HCT116 (cell line): ENCODE measurements at regions not wholly inside any gene's neighbourhood (a gene's known extent, or its start where the extent isn't known, plus 50 kb on each side); places are given as distances from the start of the nearest gene placed in this dataset.

Experiments used
- ATAC-seq: fragments of 200-7000 bp; cut with Tn5 transposase; 2 replicates; pipeline ENCODE4 v1.9.1; 2020; ENCODE audit warnings: mild to moderate bottlenecking, moderate library complexity
- BruUV-seq: library from RNA; stranded (reverse); fragments of 400-500 nt; replicated peaks from 2 replicates; lab custom pipeline; 2021; lab: Mats Ljungman, UMichigan
- CTCF ChIA-PET: fragments of 300-600 bp; sonication (Branson Sonifier 250); formaldehyde crosslinking; loops from one replicate; lab custom pipeline; 2021; ENCODE audit warnings: antibody characterized with exemption; lab: Charles Lee
- POLR2A ChIA-PET: fragments of 300-600, 350-600 bp; sonication (Branson Sonifier 250); formaldehyde crosslinking; loops from one replicate; lab custom pipeline; 2021; ENCODE audit warnings: antibody characterized with exemption; lab: Charles Lee
- RAD21 ChIA-PET, 2 experiments: fragments of 300-600 bp; sonication (Branson Sonifier 250); formaldehyde crosslinking; loops; one replicate each; lab custom pipeline; 2023; ENCODE audit warnings: low total read pairs in 2 of 2; ENCODE audit not compliant: uncharacterized antibody in 2 of 2, unreplicated experiment in 2 of 2, low non-redundant PET in 1 of 2; lab: Charles Lee
- DNase-seq: peaks from one replicate; pipeline ENCODE4 v3.0.0-alpha.2; 2010; ENCODE audit warnings: low read depth, low spot score
- H2AFZ ChIP-seq: fragments of 200-600 bp; shearing (Covaris generic), sonication (generic); 2 replicates; pipeline ENCODE4 v1.6.1; 2017; ENCODE audit warnings: low read depth, mixed run types, mixed read lengths, antibody characterized with exemption, low read length; ENCODE audit not compliant: poor library complexity, severe bottlenecking
- H3K27ac ChIP-seq: 2 replicates; pipeline ENCODE4 v1.5.1; 2012; ENCODE audit warnings: low read depth, low read length
- H3K27me3 ChIP-seq: fragments of 200-600 bp; sonication (generic); 2 replicates; pipeline ENCODE4 v1.6.1; 2016; ENCODE audit warnings: mixed run types, low read length, mixed read lengths; ENCODE audit not compliant: insufficient read depth
- H3K36me3 ChIP-seq, 2 experiments: fragments of 200-500 bp in 1 of 2; fragments of 200-600 bp in 1 of 2; sonication (Bioruptor generic) in 1 of 2; sonication (generic) in 1 of 2; 2 replicates each; pipeline versions ENCODE4 v1.5.1 to v1.6.1; 2014 to 2016; ENCODE audit warnings: low read length in 2 of 2, inconsistent platforms in 1 of 2, mixed read lengths in 1 of 2, mixed run types in 1 of 2; ENCODE audit not compliant: insufficient read depth in 2 of 2, control insufficient read depth in 1 of 2
- H3K4me1 ChIP-seq, 2 experiments: fragments of 200-600 bp in 1 of 2; sonication (generic) in 1 of 2; 2 replicates each; pipeline versions ENCODE4 v1.5.1 to v1.6.1; 2012 to 2017; ENCODE audit warnings: low read length in 2 of 2, inconsistent platforms in 1 of 2, mild to moderate bottlenecking in 1 of 2, mixed read lengths in 1 of 2, mixed run types in 1 of 2, moderate library complexity in 1 of 2; ENCODE audit not compliant: insufficient read depth in 2 of 2, control insufficient read depth in 1 of 2
- H3K4me2 ChIP-seq: fragments of 200-600 bp; sonication (generic); 2 replicates; pipeline ENCODE4 v1.6.1; 2017; ENCODE audit warnings: mixed run types, low read length, mixed read lengths
- H3K4me3 ChIP-seq, 2 experiments: fragments of 200-600 bp in 1 of 2; sonication (generic) in 1 of 2; replicated peaks in 1 of 2; 2 replicates each; pipeline ENCODE4 v1.5.1; 2011 to 2016; ENCODE audit warnings: low read length in 2 of 2, control low read depth in 1 of 2, low read depth in 1 of 2, mild to moderate bottlenecking in 1 of 2, mixed read lengths in 1 of 2, mixed run types in 1 of 2
- H3K79me2 ChIP-seq: fragments of 200-600 bp; sonication (generic); 2 replicates; pipeline ENCODE4 v1.6.1; 2017; ENCODE audit warnings: mild to moderate bottlenecking, mixed run types, low read length, moderate library complexity, mixed read lengths; ENCODE audit not compliant: insufficient read depth
- H3K9ac ChIP-seq: fragments of 200-600 bp; sonication (generic); 2 replicates; pipeline ENCODE4 v1.6.1; 2016; ENCODE audit warnings: low read length, mixed read lengths
- H3K9me2 ChIP-seq: fragments of 200-600 bp; sonication (generic), shearing (Covaris generic); 2 replicates; pipeline ENCODE4 v1.6.1; 2017; ENCODE audit warnings: mixed run types, mild to moderate bottlenecking, moderate library complexity; ENCODE audit not compliant: insufficient read depth
- H3K9me3 ChIP-seq, 2 experiments: fragments of 200-500 bp in 1 of 2; fragments of 200-600 bp in 1 of 2; sonication (Bioruptor generic) in 1 of 2; sonication (generic) in 1 of 2; 2 replicates each; pipeline ENCODE4 v1.6.1; 2014 to 2017; ENCODE audit warnings: low read length in 2 of 2, mixed read lengths in 2 of 2, inconsistent platforms in 1 of 2, low read depth in 1 of 2, mild to moderate bottlenecking in 1 of 2, mixed run types in 1 of 2, moderate library complexity in 1 of 2; ENCODE audit not compliant: control insufficient read depth in 1 of 2, insufficient read depth in 1 of 2
- H4K20me1 ChIP-seq: fragments of 200-600 bp; sonication (generic), shearing (Covaris generic); 2 replicates; pipeline ENCODE4 v1.6.1; 2017; ENCODE audit warnings: mixed run types, mild to moderate bottlenecking, moderate library complexity; ENCODE audit not compliant: insufficient read depth
- CBX3 ChIP-seq: IDR thresholded peaks from 2 replicates; pipeline ENCODE4 v1.6.1; 2012; ENCODE audit warnings: low read depth
- CEBPB ChIP-seq: IDR thresholded peaks from 2 replicates; pipeline ENCODE4 v1.6.1; 2012; ENCODE audit warnings: low read depth
- EGR1 ChIP-seq: IDR thresholded peaks from 2 replicates; pipeline ENCODE4 v1.6.1; 2012; ENCODE audit warnings: low read depth
- ELF1 ChIP-seq: IDR thresholded peaks from 2 replicates; pipeline ENCODE4 v1.6.1; 2012; ENCODE audit warnings: low read depth, borderline replicate concordance
- EZH2phosphoT487 ChIP-seq: fragments of 200-600 bp; IDR thresholded peaks from 2 replicates; pipeline ENCODE4 v1.6.1; 2018; ENCODE audit warnings: antibody characterized with exemption, borderline replicate concordance
- FOSL1 ChIP-seq: IDR thresholded peaks from 2 replicates; pipeline ENCODE4 v1.6.1; 2012; ENCODE audit warnings: low read depth
- POLR2A ChIP-seq: IDR thresholded peaks from 2 replicates; pipeline ENCODE4 v1.7.0; 2011; ENCODE audit warnings: borderline replicate concordance; ENCODE audit not compliant: insufficient read depth, insufficient read length; ENCODE audit errors: extremely low read depth
- RAD21 ChIP-seq: IDR thresholded peaks from 2 replicates; pipeline ENCODE4 v1.6.1; 2012; ENCODE audit warnings: low read depth, mild to moderate bottlenecking
- SP1 ChIP-seq: IDR thresholded peaks from 2 replicates; pipeline ENCODE4 v1.6.1; 2012; ENCODE audit warnings: low read depth
- TCF7L2 ChIP-seq: IDR thresholded peaks from 2 replicates; pipeline ENCODE4 v1.7.0; 2011; ENCODE audit warnings: borderline replicate concordance, inconsistent platforms; ENCODE audit not compliant: insufficient read depth, insufficient read length; ENCODE audit errors: extremely low read depth
- ZFX ChIP-seq: fragments of 450-650 bp; IDR thresholded peaks from 2 replicates; pipeline ENCODE4 v1.6.1; 2017
- intact Hi-C: fragments of 100-400 bp; cut with micrococcal nuclease; formaldehyde crosslinking; loops from 2 replicates; pipeline ENCODE4 v1.10.0; 2022
- TF ChIP-seq, protein P1 (sequence below): IDR thresholded peaks from 2 replicates; pipeline ENCODE4 v1.6.1; 2012; ENCODE audit warnings: low read depth
- TF ChIP-seq, protein P2 (sequence below): IDR thresholded peaks from 2 replicates; pipeline ENCODE4 v1.6.1; 2012
- TF ChIP-seq, protein P3 (sequence below): IDR thresholded peaks from 2 replicates; pipeline ENCODE4 v1.6.1; 2011; ENCODE audit warnings: mild to moderate bottlenecking, low read length, moderate library complexity; ENCODE audit not compliant: insufficient replicate concordance; ENCODE audit errors: extremely low read depth
- TF ChIP-seq, protein P4 (sequence below): IDR thresholded peaks from 2 replicates; pipeline ENCODE4 v1.6.1; 2012

DNA sequence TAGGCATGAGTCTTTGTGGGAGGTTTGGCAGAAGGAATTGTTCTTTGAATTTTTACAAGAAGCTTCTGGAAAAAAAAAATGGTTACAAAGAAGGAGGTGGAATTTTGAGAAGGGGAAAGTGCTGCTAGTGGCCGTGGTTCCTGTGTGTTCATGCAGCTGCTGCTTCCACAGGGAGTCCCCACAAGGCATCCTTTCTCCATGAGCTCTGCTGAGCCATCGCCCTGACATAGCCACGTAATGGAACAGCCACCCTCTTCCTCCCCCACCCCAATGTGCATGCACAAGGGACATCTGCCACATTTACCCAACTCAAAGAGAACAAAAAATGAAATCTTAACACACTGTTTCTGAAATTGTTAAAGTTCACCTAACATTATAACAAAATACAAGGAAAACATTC lies 529.7 kb downstream of the SATB2 start:
- CTCF ChIA-PET = no interaction called here
- no peak for DNase-seq
- no peak for ATAC-seq
- Histone ChIP-seq H3K4me1 (no peaks in the 10 kb centered on the region), H3K9me2 (no peaks in the 10 kb centered on the region), H3K9me3 (no peaks in the 10 kb centered on the region), H3K36me3 (no peaks in the 10 kb centered on the region), H3K4me2 (no peak overlapping the region), H4K20me1 (no peaks in the 10 kb centered on the region)
- BruUV-seq = no TSS peak
- intact Hi-C loops = no loop called here
- TF ChIP-seq EZH2phosphoT487 (no peak), TCF7L2 (no peak), ZFX (no peak), POLR2A (no peak), CEBPB (no peak), FOSL1 (no peak), RAD21 (no peak), EGR1 (no peak), SP1 (no peak), CBX3 (no peak), ELF1 (no peak)
- TF ChIP-seq, protein P1, sequence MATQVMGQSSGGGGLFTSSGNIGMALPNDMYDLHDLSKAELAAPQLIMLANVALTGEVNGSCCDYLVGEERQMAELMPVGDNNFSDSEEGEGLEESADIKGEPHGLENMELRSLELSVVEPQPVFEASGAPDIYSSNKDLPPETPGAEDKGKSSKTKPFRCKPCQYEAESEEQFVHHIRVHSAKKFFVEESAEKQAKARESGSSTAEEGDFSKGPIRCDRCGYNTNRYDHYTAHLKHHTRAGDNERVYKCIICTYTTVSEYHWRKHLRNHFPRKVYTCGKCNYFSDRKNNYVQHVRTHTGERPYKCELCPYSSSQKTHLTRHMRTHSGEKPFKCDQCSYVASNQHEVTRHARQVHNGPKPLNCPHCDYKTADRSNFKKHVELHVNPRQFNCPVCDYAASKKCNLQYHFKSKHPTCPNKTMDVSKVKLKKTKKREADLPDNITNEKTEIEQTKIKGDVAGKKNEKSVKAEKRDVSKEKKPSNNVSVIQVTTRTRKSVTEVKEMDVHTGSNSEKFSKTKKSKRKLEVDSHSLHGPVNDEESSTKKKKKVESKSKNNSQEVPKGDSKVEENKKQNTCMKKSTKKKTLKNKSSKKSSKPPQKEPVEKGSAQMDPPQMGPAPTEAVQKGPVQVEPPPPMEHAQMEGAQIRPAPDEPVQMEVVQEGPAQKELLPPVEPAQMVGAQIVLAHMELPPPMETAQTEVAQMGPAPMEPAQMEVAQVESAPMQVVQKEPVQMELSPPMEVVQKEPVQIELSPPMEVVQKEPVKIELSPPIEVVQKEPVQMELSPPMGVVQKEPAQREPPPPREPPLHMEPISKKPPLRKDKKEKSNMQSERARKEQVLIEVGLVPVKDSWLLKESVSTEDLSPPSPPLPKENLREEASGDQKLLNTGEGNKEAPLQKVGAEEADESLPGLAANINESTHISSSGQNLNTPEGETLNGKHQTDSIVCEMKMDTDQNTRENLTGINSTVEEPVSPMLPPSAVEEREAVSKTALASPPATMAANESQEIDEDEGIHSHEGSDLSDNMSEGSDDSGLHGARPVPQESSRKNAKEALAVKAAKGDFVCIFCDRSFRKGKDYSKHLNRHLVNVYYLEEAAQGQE = no peak
- TF ChIP-seq, protein P2, sequence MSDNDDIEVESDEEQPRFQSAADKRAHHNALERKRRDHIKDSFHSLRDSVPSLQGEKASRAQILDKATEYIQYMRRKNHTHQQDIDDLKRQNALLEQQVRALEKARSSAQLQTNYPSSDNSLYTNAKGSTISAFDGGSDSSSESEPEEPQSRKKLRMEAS = no peak
- TF ChIP-seq, protein P3, sequence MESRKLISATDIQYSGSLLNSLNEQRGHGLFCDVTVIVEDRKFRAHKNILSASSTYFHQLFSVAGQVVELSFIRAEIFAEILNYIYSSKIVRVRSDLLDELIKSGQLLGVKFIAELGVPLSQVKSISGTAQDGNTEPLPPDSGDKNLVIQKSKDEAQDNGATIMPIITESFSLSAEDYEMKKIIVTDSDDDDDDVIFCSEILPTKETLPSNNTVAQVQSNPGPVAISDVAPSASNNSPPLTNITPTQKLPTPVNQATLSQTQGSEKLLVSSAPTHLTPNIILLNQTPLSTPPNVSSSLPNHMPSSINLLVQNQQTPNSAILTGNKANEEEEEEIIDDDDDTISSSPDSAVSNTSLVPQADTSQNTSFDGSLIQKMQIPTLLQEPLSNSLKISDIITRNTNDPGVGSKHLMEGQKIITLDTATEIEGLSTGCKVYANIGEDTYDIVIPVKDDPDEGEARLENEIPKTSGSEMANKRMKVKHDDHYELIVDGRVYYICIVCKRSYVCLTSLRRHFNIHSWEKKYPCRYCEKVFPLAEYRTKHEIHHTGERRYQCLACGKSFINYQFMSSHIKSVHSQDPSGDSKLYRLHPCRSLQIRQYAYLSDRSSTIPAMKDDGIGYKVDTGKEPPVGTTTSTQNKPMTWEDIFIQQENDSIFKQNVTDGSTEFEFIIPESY = no peak
- TF ChIP-seq, protein P4, sequence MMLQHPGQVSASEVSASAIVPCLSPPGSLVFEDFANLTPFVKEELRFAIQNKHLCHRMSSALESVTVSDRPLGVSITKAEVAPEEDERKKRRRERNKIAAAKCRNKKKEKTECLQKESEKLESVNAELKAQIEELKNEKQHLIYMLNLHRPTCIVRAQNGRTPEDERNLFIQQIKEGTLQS = no peak
- TF ChIP-seq, all 23 proteins: peak for 0
- no peak overlapping the region for H2AFZ ChIP-seq
- H3K27me3 ChIP-seq = no peaks in the 10 kb centered on the region; the same call in 1 of the 2 replicates
- POLR2A ChIA-PET = no interaction called here
- H3K9ac ChIP-seq = no peak overlapping the region
- no peaks in the 10 kb centered on the region for H3K79me2 ChIP-seq
- no peak overlapping the region for H3K4me3 ChIP-seq
- RAD21 ChIA-PET = no interaction called here
- no peak overlapping the region for H3K27ac ChIP-seq
